Cerebellar cortex (tissue), 1 donor: ENCODE measurements at regions not wholly inside any gene's neighbourhood (a gene's known extent, or its start where the extent isn't known, plus 50 kb on each side); places are given as distances from the start of the nearest gene placed in this dataset.

Experiments used
- DNase-seq: peaks from one replicate; pipeline ENCODE4 v3.0.0-alpha.2; 2015; ENCODE audit warnings: low spot score

DNA sequence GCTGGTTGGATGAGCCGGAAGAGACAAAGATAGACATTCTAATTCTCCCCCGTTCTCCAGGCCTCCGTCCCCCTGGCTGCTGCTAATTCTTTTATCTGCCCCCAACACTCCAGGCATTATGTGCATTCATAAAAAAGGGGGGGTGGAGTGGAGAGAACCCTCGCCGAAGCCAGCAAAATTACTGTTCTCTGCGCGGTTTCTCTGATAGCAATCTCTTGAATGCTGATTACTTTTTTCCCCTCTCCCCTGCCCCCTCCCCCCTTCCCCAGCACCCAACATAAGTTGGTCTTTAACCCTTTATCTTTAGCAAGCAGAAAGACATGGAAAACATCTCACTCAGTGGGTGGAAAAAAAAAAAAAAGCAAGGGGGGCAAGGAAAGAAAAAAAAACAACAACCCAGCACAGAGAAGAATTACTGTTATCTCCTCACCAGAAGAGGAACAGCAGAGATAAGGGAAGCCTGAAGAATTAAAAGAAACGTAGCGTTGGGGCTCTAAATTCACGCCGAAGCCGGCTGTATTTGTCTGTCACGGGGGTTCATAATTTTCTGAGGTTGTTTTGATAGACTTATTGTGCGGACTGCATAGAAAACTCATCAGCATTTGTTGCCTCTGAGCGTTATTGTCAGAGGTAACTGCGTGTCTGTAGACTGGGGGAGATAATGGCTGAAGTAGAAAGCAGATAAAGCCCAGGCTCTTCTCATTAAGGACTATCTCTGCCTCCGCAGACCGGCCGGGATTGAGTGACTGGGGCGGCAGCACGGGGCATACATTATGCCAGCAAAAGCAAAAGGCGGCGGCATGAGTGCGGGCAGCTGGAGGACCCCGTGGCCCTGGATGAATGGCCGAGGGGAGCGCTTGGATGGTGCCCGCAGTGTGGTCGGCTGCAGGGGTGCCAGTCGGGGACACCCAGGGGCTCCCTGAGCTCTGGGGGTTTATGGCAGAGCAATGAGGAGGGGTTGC lies 126.9 kb downstream of the MRM1 start:
- DNase-seq: no peak

DNA sequence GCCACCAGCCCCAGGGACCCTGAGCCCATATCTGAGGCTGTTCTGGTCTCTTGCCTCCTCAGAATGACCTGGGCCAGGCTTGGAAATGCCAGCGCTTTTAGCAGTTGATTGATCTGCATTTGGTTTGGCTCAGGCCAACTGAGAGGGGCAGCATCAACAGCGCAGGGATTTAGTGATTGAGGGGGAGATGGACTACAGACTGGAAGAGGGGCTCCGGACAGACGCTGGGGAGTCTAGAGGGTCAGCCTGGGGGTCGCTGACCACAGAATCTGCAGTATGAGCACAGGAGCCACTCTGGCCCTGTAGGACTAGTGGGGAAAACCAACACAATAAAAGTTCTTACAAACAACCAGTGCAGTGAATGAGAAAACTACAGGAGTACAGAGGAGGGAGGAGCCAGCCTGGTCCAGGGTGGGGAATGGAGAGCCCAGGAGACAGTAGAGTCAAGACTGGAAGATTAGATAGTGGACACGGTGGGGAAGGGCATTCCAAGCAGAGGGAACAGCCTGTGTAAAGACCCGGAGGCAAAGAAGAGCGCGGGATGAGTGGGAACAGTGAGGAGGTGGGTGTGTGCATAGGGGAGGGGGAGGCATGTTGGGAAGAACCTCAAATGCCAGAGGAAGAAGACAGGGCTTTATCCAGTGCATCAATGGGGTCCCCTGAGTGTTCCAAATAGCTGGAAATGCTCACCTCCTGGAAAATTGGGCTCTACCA lies 128.9 kb downstream of the MRM1 start:
- no peak for DNase-seq

DNA sequence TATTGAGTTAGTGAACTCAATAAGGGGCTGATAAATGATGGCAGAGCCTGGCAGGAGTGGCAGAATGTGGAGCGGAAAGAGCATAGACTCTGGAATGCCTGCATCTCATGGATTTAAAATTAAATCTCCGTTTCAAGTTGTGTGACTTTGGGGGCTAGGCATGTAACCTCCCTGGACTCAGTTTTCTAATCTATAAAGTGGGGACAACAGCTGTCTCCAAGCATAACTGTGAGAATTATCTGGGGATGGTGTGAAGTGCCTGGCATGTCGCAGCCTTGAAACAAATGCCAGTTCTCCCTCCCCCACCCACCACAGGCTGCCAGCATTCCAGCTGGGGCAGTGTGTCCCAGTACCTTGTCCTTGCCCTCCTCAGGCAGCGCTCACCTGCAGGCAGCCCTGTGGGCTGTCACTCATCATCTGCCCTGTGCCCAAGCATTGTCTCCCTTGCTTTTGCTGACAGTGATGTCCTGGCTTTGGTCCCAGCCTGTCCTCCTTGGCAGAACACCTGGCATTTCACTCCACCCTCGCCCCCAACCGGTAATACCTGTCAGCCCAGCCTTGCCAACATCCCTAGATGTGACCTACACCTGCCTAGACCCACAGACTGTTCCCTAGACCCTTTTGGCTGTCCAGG lies 129.6 kb downstream of the MRM1 start:
- DNase-seq: no peak

DNA sequence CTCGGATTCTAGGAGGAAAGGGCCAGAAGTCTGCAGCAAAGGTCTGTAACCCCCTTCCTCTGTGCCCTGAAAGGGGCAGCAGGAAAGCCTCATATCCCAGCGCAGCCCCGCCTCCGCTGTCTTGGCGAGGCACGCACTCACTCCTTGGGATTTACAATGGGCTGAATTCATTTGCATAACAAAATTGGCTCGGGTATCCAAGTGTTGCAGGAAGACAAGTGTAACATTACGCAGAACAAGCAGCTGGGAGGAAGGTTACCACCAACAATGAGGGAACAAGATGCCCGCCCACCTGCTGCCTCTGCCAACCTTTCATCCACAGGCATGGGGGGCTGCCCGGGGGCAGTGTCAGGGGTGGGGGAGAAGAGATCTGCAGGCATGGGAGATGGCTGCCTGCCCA lies 130.4 kb downstream of the MRM1 start:
- no peak for DNase-seq

GRCh38 chr17:36732351-36732750 lies 131.0 kb downstream of the MRM1 start:
- DNase-seq: no peak

- DNase-seq: peak; percentile 36
Observed at GRCh38 chr17:36736201-36737156, 135.1 kb downstream of the MRM1 start.

GRCh38 chr17:36739208-36739607 lies 137.8 kb downstream of the MRM1 start:
- no peak for DNase-seq

DNA sequence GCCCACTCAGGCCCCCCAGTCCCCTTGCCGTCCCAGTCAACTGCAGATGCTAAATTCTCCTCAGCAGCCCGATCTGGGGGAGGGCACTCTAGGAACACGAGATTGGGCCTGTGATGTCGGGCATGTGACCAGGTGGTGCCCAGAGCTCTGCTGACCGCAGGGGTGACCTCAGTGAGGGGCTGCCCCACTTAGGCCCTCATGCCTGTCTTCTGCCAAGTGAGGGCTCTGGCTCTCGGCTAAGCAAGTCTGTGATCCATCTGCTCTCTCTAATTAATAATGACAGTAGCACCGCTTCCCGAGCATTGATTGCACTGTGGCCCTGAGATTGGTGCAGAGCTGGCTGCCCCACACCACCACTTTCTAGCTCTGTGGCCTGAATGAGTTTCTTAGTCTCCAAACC lies 138.8 kb downstream of the MRM1 start:
- DNase-seq: no peak

GRCh38 chr17:36741019-36741902 lies 139.9 kb downstream of the MRM1 start:
- no peak for DNase-seq

DNA sequence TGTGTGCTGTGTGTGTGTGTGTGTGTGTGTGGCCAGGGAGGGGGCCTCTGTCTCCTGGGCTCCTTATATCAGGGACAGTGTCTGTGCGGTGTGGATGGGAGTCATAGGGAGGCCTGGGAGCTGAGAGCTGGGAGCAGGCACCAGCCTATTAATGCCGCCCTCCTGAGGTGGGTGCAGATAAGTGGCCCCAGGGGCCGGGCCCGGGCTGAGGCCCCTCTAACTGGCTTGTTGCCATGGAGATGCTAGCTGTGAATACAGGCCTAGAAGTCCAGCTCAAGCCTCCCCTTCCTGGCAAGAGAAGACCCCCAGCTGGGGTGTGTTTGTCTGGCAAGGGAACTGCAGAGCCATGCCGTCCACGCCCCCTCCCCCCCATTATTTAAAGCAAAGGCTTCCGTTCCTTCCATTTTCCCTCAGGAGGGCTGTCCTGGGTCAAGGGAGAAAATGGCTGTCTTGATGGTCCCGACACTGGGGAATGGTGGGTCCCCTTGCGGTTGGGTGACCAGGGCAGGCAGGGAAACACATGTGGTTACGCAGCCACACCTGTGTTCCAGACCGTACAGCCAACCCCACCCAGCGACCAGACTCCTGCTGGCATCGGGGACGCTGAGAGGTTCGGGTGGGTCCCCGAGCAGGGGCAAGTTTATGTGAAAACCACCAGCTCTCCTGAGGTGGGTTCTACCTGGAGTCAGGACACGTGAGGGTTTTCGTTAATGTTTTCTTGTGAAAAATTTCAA lies 141.1 kb downstream of the MRM1 start:
- DNase-seq: peak; percentile 50

DNA sequence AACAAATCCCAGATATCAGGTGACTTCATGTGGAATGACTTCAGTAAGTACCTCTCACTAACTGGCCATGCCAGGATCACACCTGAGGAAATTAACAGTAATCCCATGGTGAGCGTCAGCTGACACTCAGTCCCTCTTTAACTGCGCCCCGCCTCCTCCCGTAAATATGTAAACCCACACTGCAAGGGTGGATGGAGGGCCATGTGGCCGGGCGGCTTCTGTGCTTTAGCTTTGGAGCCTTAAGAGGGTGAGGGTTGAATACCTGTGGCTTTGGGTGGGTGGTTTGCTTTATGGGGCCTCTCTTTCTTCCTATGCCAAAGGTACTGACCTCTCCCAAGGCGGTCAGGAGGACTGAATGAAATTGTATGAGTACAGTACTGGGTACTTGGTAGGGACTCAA lies 141.7 kb downstream of the MRM1 start:
- DNase-seq: peak; percentile 58

- DNase-seq: no peak
Observed at GRCh38 chr17:36746381-36747053, 145.1 kb downstream of the MRM1 start.

- no peak for DNase-seq
Observed at GRCh38 chr17:36747861-36748260, 146.5 kb downstream of the MRM1 start.

DNA sequence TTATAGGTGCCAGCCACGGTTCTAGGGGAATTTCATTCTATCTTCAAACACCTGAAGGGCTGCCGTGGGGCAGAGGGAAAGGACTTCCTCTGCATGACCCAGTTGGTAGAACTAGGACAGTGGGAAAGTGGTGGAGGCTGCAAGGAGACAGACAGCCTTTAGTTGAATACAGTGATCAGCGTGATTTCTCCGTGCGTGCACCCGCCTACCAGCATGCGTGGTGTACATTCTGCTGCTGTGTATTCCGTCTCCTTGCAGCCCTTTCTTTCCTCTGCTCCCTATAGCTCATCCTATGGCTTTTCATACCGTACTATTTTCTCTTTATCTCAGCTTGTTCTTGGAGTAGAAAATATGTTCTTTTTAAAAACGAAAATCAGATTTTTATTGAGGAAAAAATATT lies 146.9 kb downstream of the MRM1 start:
- DNase-seq: no peak

GRCh38 chr17:36749493-36749892 lies 148.1 kb downstream of the MRM1 start:
- DNase-seq: no peak

DNA sequence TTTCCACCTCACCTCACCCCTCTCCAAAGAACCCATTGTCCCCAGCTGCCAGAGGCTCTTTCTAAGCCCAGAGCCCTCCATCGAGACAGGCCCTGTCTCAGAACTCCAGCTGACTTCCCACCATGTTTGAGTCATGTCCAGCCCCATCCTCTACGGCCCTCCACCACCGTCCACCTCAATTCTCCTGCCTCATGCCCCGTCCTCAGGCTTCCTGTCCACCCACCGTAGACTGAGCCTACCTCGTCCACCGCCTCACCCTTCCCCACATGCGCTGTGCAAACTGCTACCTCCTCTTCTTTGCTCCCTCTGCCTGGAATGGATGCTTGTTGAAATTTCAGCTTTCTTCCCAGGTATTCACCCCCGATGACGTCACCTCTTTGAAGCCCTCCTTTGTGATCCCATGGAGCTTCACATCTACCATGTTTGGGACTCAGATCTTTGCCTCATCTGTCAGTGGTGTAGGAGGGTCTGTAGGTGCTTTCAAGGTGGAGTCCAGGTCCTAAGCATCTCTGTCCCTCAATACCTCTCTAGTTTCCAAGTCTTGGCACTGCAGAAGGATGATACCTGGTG lies 149.0 kb downstream of the MRM1 start:
- DNase-seq: no peak

DNA sequence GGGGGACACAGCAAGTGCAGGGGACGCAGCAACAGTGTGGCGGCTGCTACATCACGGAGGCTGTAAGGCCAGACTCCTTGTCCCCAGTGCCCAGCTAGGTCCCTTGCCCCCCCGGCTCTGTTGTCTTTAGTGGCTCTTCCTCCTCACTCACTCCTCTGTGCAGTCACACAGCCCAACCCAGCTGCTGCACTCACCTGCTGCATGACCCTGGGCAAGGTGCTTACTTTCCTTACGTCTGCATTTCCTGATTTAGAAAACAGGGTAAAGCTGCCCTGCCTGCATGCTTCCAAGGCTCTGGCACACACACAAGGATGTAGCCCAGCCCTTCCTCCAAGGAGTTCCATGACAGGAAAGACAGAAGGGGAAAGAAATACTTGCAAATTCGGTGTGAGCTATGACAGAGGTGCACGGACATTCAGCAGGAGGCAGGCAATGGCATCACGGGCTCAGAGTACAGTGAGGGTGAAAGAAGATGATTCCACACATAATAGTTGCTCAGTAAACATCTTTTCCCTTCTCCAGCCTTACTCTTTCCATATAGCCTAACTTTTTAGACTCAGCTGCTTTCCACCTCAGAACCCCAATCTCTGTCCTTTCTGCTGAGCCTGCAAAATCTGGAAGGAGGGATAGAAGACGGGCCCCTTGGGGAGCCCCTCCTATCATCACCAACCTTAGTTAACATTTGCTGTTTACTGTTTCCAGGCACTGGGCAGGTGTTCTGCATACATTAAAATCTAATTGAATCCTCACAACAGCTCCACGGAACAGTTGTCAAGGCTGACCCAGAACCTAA lies 150.9 kb downstream of the MRM1 start:
- DNase-seq: no peak

DNA sequence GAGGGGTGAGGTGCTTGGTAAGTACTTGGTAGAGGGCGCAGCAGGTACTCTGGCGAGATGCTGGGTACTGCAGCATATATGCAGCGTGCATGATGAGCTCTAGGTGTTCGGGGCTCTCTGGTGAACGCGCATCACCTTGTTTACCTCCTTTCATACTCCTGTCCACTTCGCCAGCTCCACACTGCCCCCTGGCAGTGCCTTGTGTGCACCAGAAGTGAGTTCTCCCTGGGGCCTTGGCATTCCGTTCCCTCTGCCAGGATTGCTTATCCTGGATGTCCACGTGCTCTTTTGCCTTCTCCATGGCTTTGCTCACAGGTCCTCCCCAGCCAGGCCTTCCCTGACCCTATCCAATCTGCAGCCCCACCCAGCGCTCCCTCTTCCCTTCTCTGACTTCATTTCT lies 154.2 kb downstream of the MRM1 start:
- peak; percentile 65 for DNase-seq
